Fibroblast of mammary gland (primary cell): ENCODE measurements at regions not wholly inside any gene's neighbourhood (a gene's known extent, or its start where the extent isn't known, plus 50 kb on each side); places are given as distances from the start of the nearest gene placed in this dataset.
"Not testable (repeated sequence)": the region's sequence is repeated elsewhere in the genome, so short reads cannot be mapped to it uniquely, and the experiment has no call there.

Experiments used
- DNase-seq: peaks from one replicate; pipeline ENCODE4 v3.0.0-alpha.2; 2010; ENCODE audit warnings: low read depth
- H3K4me3 ChIP-seq: 2 replicates; pipeline ENCODE4 v1.5.1; 2011; ENCODE audit warnings: low read depth, mild to moderate bottlenecking, low read length, moderate library complexity; ENCODE audit not compliant: control insufficient read depth
- CTCF ChIP-seq: conservative IDR thresholded peaks from 2 replicates; pipeline ENCODE4 v1.5.1; 2011; ENCODE audit warnings: low read depth, low read length, inconsistent platforms; ENCODE audit not compliant: control insufficient read depth, insufficient read depth

- no peak for TF ChIP-seq CTCF
- DNase-seq: no peak
- no peak overlapping the region for H3K4me3 ChIP-seq
These were observed 71.9 kb downstream of the DYNAP start for GRCh38 chr18:54662986-54663385.

GRCh38 chr18:54669701-54670100 lies 78.7 kb downstream of the DYNAP start:
- not testable (repeated sequence) for DNase-seq, H3K4me3 ChIP-seq

GRCh38 chr18:54671291-54671881 lies 80.3 kb downstream of the DYNAP start:
- H3K4me3 ChIP-seq: no peak overlapping the region
- peak; percentile 60 for DNase-seq
- TF ChIP-seq CTCF: peak; percentile 48

GRCh38 chr18:54672109-54672508 lies 81.1 kb downstream of the DYNAP start:
- no peak for DNase-seq

GRCh38 chr18:54672846-54673475 lies 81.9 kb downstream of the DYNAP start:
- no peak overlapping the region for H3K4me3 ChIP-seq
- DNase-seq: peak; percentile 62
- no peak for TF ChIP-seq CTCF

More at GRCh38 chr18:54672109-54672508, 81.1 kb downstream of the DYNAP start:
- no peak overlapping the region for H3K4me3 ChIP-seq
- no peak for TF ChIP-seq CTCF

- DNase-seq: no peak
- no peak overlapping the region for H3K4me3 ChIP-seq
- no peak for TF ChIP-seq CTCF
These were observed 82.9 kb downstream of the DYNAP start for GRCh38 chr18:54673936-54674335.

- DNase-seq: peak; percentile 8
- no peak for TF ChIP-seq CTCF
- H3K4me3 ChIP-seq: no peak overlapping the region
These were observed 84.0 kb downstream of the DYNAP start for GRCh38 chr18:54675076-54675475.
